MM.1S (cell line): ENCODE measurements at regions not wholly inside any gene's neighbourhood (a gene's known extent, or its start where the extent isn't known, plus 50 kb on each side); places are given as distances from the start of the nearest gene placed in this dataset.

Experiments
- DNase-seq: peaks from one replicate; pipeline ENCODE4 v3.0.0-alpha.2; 2015
- H2AFZ ChIP-seq: fragments of 300-600 bp; sonication (generic); 2 replicates; pipeline ENCODE4 v1.6.0; 2016; ENCODE audit warnings: antibody characterized with exemption, low read length
- H3F3A ChIP-seq: fragments of 300-600 bp; sonication (generic); 2 replicates; pipeline ENCODE4 v1.6.1; 2016; ENCODE audit warnings: mild to moderate bottlenecking, antibody characterized with exemption, low read length, moderate library complexity, mixed read lengths; ENCODE audit not compliant: insufficient read depth
- H3K27ac ChIP-seq: fragments of 300-600 bp; sonication (generic); 2 replicates; pipeline ENCODE4 v1.5.1; 2016; ENCODE audit warnings: mild to moderate bottlenecking, low read length
- H3K27me3 ChIP-seq: fragments of 300-600 bp; sonication (generic); replicated peaks from 2 replicates; pipeline ENCODE4 v1.6.0; 2016; ENCODE audit warnings: low read length; ENCODE audit not compliant: insufficient read depth
- H3K36me3 ChIP-seq: fragments of 300-600 bp; sonication (generic); replicated peaks from 2 replicates; pipeline ENCODE4 v1.6.1; 2016; ENCODE audit warnings: mild to moderate bottlenecking, low read length, mixed read lengths; ENCODE audit not compliant: insufficient read depth
- H3K4me1 ChIP-seq: fragments of 300-600 bp; sonication (generic); 2 replicates; pipeline ENCODE4 v1.6.1; 2016; ENCODE audit warnings: low read length, mixed read lengths
- H3K4me2 ChIP-seq: fragments of 300-600 bp; sonication (generic); 2 replicates; pipeline ENCODE4 v1.6.0; 2016; ENCODE audit warnings: low read depth, low read length
- H3K4me3 ChIP-seq: fragments of 300-600 bp; sonication (generic); 2 replicates; pipeline ENCODE4 v1.5.1; 2016; ENCODE audit warnings: low read length, mixed read lengths
- H3K79me2 ChIP-seq: fragments of 300-600 bp; sonication (generic); 2 replicates; pipeline ENCODE4 v1.6.1; 2016; ENCODE audit warnings: mixed run types, low read length, mixed read lengths
- H3K9ac ChIP-seq: fragments of 300-600 bp; sonication (generic); 2 replicates; pipeline ENCODE4 v1.6.1; 2016; ENCODE audit warnings: low read length, mixed read lengths
- H3K9me2 ChIP-seq: fragments of 300-600 bp; sonication (generic); replicated peaks from 2 replicates; pipeline ENCODE4 v1.6.1; 2016; ENCODE audit warnings: mild to moderate bottlenecking, low read length, mixed read lengths; ENCODE audit not compliant: insufficient read depth
- H3K9me3 ChIP-seq: fragments of 300-600 bp; sonication (generic); replicated peaks from 2 replicates; pipeline ENCODE4 v1.6.1; 2016; ENCODE audit warnings: mild to moderate bottlenecking, low read length, mixed read lengths; ENCODE audit not compliant: insufficient read depth
- H4K20me1 ChIP-seq: fragments of 300-600 bp; sonication (generic); 2 replicates; pipeline ENCODE4 v1.6.1; 2016; ENCODE audit warnings: mild to moderate bottlenecking, low read length, moderate library complexity, mixed read lengths; ENCODE audit not compliant: insufficient read depth
- EZH2 ChIP-seq: fragments of 300-600 bp; sonication (generic); optimal IDR thresholded peaks from 2 replicates; pipeline ENCODE3; 2017; ENCODE audit warnings: low read depth, mild to moderate bottlenecking, antibody characterized with exemption, low read length, mixed read lengths
- EZH2phosphoT487 ChIP-seq: fragments of 300-600 bp; sonication (generic); IDR thresholded peaks from 2 replicates; pipeline ENCODE4 v1.6.1; 2018; ENCODE audit warnings: antibody characterized with exemption, low read length
- TF ChIP-seq, protein P1 (sequence below): fragments of 300-600 bp; sonication (generic); IDR thresholded peaks from 2 replicates; pipeline ENCODE4 v1.5.1; 2016; ENCODE audit warnings: antibody characterized with exemption, low read length, mixed read lengths

DNA sequence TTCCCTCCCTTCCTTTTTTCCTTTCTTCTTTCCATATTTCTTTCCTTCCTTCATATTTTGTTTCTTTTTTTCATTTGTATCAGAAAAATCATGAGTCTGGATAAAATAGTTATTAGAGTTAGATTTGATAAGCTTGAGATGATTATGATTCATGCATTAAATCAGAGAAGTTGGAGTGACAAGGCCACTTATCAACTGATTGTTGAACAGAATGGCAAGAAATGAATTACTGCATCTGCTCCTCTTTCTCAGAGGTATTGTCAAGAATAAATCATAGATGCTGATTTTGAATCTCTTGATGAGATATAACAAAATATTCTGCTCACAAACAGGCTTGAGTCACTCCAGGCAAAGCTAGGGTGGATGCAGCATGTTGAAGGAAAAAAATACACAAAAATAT is 54.6 kb upstream of the ANO5 start:
- Histone ChIP-seq H3K36me3 (no peaks in the 10 kb centered on the region), H3K4me1 (no peaks in the 10 kb centered on the region), H3K27ac (no peak overlapping the region), H3K9me2 (no peaks in the 10 kb centered on the region), H3F3A (no peaks in the 10 kb centered on the region), H2AFZ (no peak overlapping the region), H4K20me1 (no peaks in the 10 kb centered on the region), H3K9me3 (no peaks in the 10 kb centered on the region), H3K27me3 (no peaks in the 10 kb centered on the region), H3K4me2 (no peak overlapping the region), H3K9ac (no peak overlapping the region), H3K4me3 (no peak overlapping the region), H3K79me2 (no peaks in the 10 kb centered on the region)
- TF ChIP-seq, protein P1, sequence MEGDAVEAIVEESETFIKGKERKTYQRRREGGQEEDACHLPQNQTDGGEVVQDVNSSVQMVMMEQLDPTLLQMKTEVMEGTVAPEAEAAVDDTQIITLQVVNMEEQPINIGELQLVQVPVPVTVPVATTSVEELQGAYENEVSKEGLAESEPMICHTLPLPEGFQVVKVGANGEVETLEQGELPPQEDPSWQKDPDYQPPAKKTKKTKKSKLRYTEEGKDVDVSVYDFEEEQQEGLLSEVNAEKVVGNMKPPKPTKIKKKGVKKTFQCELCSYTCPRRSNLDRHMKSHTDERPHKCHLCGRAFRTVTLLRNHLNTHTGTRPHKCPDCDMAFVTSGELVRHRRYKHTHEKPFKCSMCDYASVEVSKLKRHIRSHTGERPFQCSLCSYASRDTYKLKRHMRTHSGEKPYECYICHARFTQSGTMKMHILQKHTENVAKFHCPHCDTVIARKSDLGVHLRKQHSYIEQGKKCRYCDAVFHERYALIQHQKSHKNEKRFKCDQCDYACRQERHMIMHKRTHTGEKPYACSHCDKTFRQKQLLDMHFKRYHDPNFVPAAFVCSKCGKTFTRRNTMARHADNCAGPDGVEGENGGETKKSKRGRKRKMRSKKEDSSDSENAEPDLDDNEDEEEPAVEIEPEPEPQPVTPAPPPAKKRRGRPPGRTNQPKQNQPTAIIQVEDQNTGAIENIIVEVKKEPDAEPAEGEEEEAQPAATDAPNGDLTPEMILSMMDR: no peak
- TF ChIP-seq EZH2phosphoT487 (no peak), EZH2 (no peak)
- no peak for DNase-seq
